Endothelial cell of umbilical vein (primary cell): ENCODE measurements at regions not wholly inside any gene's neighbourhood (a gene's known extent, or its start where the extent isn't known, plus 50 kb on each side); places are given as distances from the start of the nearest gene placed in this dataset.

Source experiments
- BruUV-seq: library from RNA; stranded (reverse); fragments of 400-500 nt; replicated peaks from 2 replicates; lab custom pipeline; 2021; lab: Mats Ljungman, UMichigan
- CTCF ChIA-PET: fragments of 300-600, 350-600 bp; sonication (Branson Sonifier 250); formaldehyde crosslinking; loops from one replicate; lab custom pipeline; 2021; ENCODE audit warnings: antibody characterized with exemption, inconsistent platforms; lab: Charles Lee
- POLR2A ChIA-PET: fragments of 300-600, 350-600 bp; sonication (Branson Sonifier 250); formaldehyde crosslinking; loops from one replicate; lab custom pipeline; 2021; ENCODE audit warnings: antibody characterized with exemption, inconsistent platforms; lab: Charles Lee
- DNase-seq: peaks from one replicate; pipeline ENCODE4 v3.0.0-alpha.2; 2011; ENCODE audit warnings: low read depth, low spot score
- FAIRE-seq: peaks from 2 replicates; lab custom pipeline; 2011; peaks lifted over from hg19 to GRCh38; lab: Jason Lieb, UNC
- H2AFZ ChIP-seq: 2 replicates; pipeline ENCODE4 v1.6.0; 2012; ENCODE audit warnings: low read depth, low read length, control low read depth, inconsistent platforms
- H3K27ac ChIP-seq: 2 replicates; pipeline ENCODE4 v1.5.1; 2011; ENCODE audit warnings: low read depth, mild to moderate bottlenecking, control low read depth, low read length, moderate library complexity; ENCODE audit not compliant: insufficient read depth
- H3K27me3 ChIP-seq, 2 experiments: 2 replicates each; pipeline versions ENCODE4 v1.6.0 to v1.6.1; 2011; ENCODE audit warnings: low read length in 2 of 2, mixed read lengths in 1 of 2; ENCODE audit not compliant: control insufficient read depth in 2 of 2, insufficient read depth in 2 of 2
- H3K36me3 ChIP-seq, 2 experiments: 2 replicates in 1 of 2; 3 replicates in 1 of 2; pipeline ENCODE4 v1.5.1; 2011; ENCODE audit warnings: low read length in 2 of 2, mild to moderate bottlenecking in 1 of 2, moderate library complexity in 1 of 2; ENCODE audit not compliant: control insufficient read depth in 2 of 2, insufficient read depth in 2 of 2; ENCODE audit errors: extremely low read depth in 1 of 2
- H3K4me1 ChIP-seq: 3 replicates; pipeline ENCODE4 v1.5.1; 2011; ENCODE audit warnings: mild to moderate bottlenecking, low read length; ENCODE audit not compliant: control insufficient read depth, insufficient read depth; ENCODE audit errors: extremely low read depth
- H3K4me2 ChIP-seq: 2 replicates; pipeline ENCODE4 v1.6.1; 2011; ENCODE audit warnings: low read length, control low read depth, mixed read lengths; ENCODE audit not compliant: insufficient read depth
- H3K4me3 ChIP-seq, 3 experiments: fragments of 200-600 bp in 1 of 3; sonication (generic), shearing (Covaris generic) in 1 of 3; replicated peaks in 1 of 3; 2 replicates each; pipeline ENCODE4 v1.5.1; 2011 to 2016; ENCODE audit warnings: control low read depth in 3 of 3, low read length in 3 of 3, mild to moderate bottlenecking in 2 of 3, inconsistent platforms in 1 of 3, low read depth in 1 of 3, moderate library complexity in 1 of 3; ENCODE audit not compliant: insufficient read depth in 1 of 3
- H3K79me2 ChIP-seq: 2 replicates; pipeline ENCODE4 v1.6.0; 2012; ENCODE audit warnings: low read length, inconsistent platforms; ENCODE audit not compliant: control insufficient read depth, insufficient read depth
- H3K9ac ChIP-seq: replicated peaks from 2 replicates; pipeline ENCODE3; 2011; ENCODE audit warnings: low read length, control low read depth; ENCODE audit not compliant: insufficient read depth; ENCODE audit errors: extremely low read depth
- H3K9me1 ChIP-seq: replicated peaks from 3 replicates; pipeline ENCODE4 v1.6.0; 2011; ENCODE audit warnings: mild to moderate bottlenecking, low read length; ENCODE audit not compliant: control insufficient read depth, insufficient read depth; ENCODE audit errors: extremely low read depth
- H3K9me3 ChIP-seq: replicated peaks from 2 replicates; pipeline ENCODE4 v1.5.1; 2012; ENCODE audit warnings: low read length, inconsistent platforms; ENCODE audit not compliant: control insufficient read depth, insufficient read depth
- H4K20me1 ChIP-seq: replicated peaks from 2 replicates; pipeline ENCODE3; 2011; ENCODE audit warnings: mild to moderate bottlenecking, low read length; ENCODE audit not compliant: control insufficient read depth, insufficient read depth; ENCODE audit errors: extremely low read depth
- EZH2 ChIP-seq: IDR thresholded peaks from 2 replicates; pipeline ENCODE4 v1.6.1; 2012; ENCODE audit warnings: borderline replicate concordance, low read depth, mild to moderate bottlenecking, moderate library complexity, low read length, inconsistent platforms; ENCODE audit not compliant: severe bottlenecking
- FOS ChIP-seq: IDR thresholded peaks from 2 replicates; pipeline ENCODE4 v1.6.1; 2011; ENCODE audit warnings: mild to moderate bottlenecking, low read length, moderate library complexity, borderline replicate concordance; ENCODE audit not compliant: insufficient read depth
- GATA2 ChIP-seq: IDR thresholded peaks from 2 replicates; pipeline ENCODE4 v1.7.0; 2011; ENCODE audit warnings: low read depth, mild to moderate bottlenecking, moderate library complexity, mixed read lengths, low read length; ENCODE audit not compliant: insufficient read length, insufficient read depth
- POLR2AphosphoS5 ChIP-seq: IDR thresholded peaks from 2 replicates; pipeline ENCODE4 v1.6.1; 2012; ENCODE audit warnings: low read depth, mild to moderate bottlenecking, control low read depth, low read length, moderate library complexity; ENCODE audit not compliant: insufficient read depth
- dilution Hi-C: fragments of 300-500 bp; cut with MboI; formaldehyde crosslinking; loops from one replicate; pipeline ENCODE4 v1.15.0; 2019; ENCODE audit warnings: low sequenced_read_pairs; ENCODE audit not compliant: extremely low pct_ligation_motif_present
- intact Hi-C: fragments of 100-400 bp; cut with micrococcal nuclease; formaldehyde crosslinking; loops from one replicate; pipeline ENCODE4 v1.10.0; 2022
- TF ChIP-seq, protein P1 (sequence below), 2 donors: IDR thresholded peaks; 1 replicate in 1 of 2; 2 replicates in 1 of 2; pipeline ENCODE4 v1.5.1; 2011; ENCODE audit warnings: low read length in 2 of 2, mild to moderate bottlenecking in 2 of 2, moderate library complexity in 2 of 2, control low read depth in 1 of 2, inconsistent platforms in 1 of 2, low read depth in 1 of 2; ENCODE audit not compliant: insufficient read depth in 1 of 2; ENCODE audit errors: extremely low read depth in 1 of 2

- H3K9me3 ChIP-seq = no peaks in the 10 kb centered on the region
- H2AFZ ChIP-seq = no peak overlapping the region
- TF ChIP-seq EZH2 = no peak
- no peak for TF ChIP-seq POLR2AphosphoS5
- no peak for TF ChIP-seq FOS
- TF ChIP-seq, protein P1, sequence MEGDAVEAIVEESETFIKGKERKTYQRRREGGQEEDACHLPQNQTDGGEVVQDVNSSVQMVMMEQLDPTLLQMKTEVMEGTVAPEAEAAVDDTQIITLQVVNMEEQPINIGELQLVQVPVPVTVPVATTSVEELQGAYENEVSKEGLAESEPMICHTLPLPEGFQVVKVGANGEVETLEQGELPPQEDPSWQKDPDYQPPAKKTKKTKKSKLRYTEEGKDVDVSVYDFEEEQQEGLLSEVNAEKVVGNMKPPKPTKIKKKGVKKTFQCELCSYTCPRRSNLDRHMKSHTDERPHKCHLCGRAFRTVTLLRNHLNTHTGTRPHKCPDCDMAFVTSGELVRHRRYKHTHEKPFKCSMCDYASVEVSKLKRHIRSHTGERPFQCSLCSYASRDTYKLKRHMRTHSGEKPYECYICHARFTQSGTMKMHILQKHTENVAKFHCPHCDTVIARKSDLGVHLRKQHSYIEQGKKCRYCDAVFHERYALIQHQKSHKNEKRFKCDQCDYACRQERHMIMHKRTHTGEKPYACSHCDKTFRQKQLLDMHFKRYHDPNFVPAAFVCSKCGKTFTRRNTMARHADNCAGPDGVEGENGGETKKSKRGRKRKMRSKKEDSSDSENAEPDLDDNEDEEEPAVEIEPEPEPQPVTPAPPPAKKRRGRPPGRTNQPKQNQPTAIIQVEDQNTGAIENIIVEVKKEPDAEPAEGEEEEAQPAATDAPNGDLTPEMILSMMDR (IDR thresholded peaks at IDR 0.05; ENCODE audit: extremely low read depth in 1 of 2, insufficient read depth in 1 of 2, low read depth in 1 of 2, low read length in 2 of 2) = no peak
- no peak for TF ChIP-seq GATA2
- ChIA-PET CTCF (interaction anchor here (0.9 to 1.3 kb wide), 2 partner anchors 12 to 248 kb away, joined by 3 read pairs; no protein-coding TSS in a partner anchor), POLR2A (no interaction called here)
- no peaks in the 10 kb centered on the region for H3K79me2 ChIP-seq
- no peak overlapping the region for H3K27ac ChIP-seq
- no TSS peak for BruUV-seq
- no peaks in the 10 kb centered on the region for H3K27me3 ChIP-seq
- no peak overlapping the region for H3K4me2 ChIP-seq
- no peak for FAIRE-seq
- no peak overlapping the region for H3K4me3 ChIP-seq
- intact Hi-C loops = no loop called here
- no peaks in the 10 kb centered on the region for H4K20me1 ChIP-seq
- no peak for DNase-seq
- no peaks in the 10 kb centered on the region for H3K9me1 ChIP-seq
- no peaks in the 10 kb centered on the region for H3K36me3 ChIP-seq
- H3K4me1 ChIP-seq = peaks cover 6% of the 10 kb centered on the region
- no peak overlapping the region for H3K9ac ChIP-seq
- dilution Hi-C loops = no loop called here
Observed at GRCh38 chr4:124019749-124020549, 623.4 kb downstream of the SPRY1 start.
